ENCODE measurements at regions not wholly inside any gene's neighbourhood (a gene's known extent, or its start where the extent isn't known, plus 50 kb on each side); places are given as distances from the start of the nearest gene placed in this dataset.
"Not testable (repeated sequence)": the region's sequence is repeated elsewhere in the genome, so short reads cannot be mapped to it uniquely, and the experiment has no call there.

DNA sequence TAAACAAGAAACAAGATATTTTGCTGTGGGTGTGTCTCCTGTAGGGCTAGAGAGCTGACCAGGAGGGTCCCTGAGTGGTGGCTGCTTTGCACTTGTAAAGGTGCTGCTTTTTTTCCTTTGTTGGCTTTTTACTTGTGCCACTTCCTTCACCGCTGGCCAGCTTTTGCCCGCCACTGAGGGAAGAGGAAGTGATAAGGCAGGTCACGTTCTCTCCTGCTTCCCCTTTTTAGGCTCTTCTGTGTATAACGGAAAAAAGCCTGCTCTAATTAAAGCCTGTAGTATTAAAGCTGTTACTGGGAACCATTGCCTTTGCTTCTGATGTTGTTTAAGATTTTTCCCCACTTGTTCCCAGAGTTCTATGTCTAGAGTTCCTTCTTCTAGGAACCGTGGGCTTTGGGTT, 134.1 kb downstream of the RBMY1D start:
- TF ChIP-seq, protein P1, sequence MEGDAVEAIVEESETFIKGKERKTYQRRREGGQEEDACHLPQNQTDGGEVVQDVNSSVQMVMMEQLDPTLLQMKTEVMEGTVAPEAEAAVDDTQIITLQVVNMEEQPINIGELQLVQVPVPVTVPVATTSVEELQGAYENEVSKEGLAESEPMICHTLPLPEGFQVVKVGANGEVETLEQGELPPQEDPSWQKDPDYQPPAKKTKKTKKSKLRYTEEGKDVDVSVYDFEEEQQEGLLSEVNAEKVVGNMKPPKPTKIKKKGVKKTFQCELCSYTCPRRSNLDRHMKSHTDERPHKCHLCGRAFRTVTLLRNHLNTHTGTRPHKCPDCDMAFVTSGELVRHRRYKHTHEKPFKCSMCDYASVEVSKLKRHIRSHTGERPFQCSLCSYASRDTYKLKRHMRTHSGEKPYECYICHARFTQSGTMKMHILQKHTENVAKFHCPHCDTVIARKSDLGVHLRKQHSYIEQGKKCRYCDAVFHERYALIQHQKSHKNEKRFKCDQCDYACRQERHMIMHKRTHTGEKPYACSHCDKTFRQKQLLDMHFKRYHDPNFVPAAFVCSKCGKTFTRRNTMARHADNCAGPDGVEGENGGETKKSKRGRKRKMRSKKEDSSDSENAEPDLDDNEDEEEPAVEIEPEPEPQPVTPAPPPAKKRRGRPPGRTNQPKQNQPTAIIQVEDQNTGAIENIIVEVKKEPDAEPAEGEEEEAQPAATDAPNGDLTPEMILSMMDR (IDR thresholded peaks at IDR 0.05) = not testable (repeated sequence)
- not testable (repeated sequence) for TF ChIP-seq EP300 (IDR thresholded peaks at IDR 0.05)

All from esophagus muscularis mucosa (tissue), 3 donors.